Kidney (tissue), 13 donors: ENCODE measurements at regions not wholly inside any gene's neighbourhood (a gene's known extent, or its start where the extent isn't known, plus 50 kb on each side); places are given as distances from the start of the nearest gene placed in this dataset.

Source experiments
- DNase-seq, 5 donors: peaks; one replicate each; pipeline ENCODE4 v3.0.0-alpha.2; 2013 to 2020
- FAIRE-seq: peaks from 2 replicates; lab custom pipeline; 2012; peaks lifted over from hg19 to GRCh38; lab: Jason Lieb, UNC
- H3K27ac ChIP-seq, 2 donors: one replicate each; pipeline ENCODE4 v1.7.0; 2013; ENCODE audit warnings: low read depth in 2 of 2, low read length in 2 of 2, inconsistent platforms in 1 of 2
- H3K27me3 ChIP-seq: one replicate; pipeline ENCODE4 v1.7.1; 2013; ENCODE audit warnings: low read length, inconsistent platforms; ENCODE audit not compliant: control insufficient read depth, insufficient read depth
- H3K36me3 ChIP-seq, 3 donors: one replicate each; pipeline versions ENCODE4 v1.7.0 to v1.7.1; 2013; ENCODE audit warnings: low read length in 3 of 3, control low read depth in 1 of 3, inconsistent platforms in 1 of 3; ENCODE audit not compliant: insufficient read depth in 3 of 3, control insufficient read depth in 2 of 3
- H3K4me1 ChIP-seq, 3 donors: one replicate each; pipeline versions ENCODE4 v1.7.0 to v1.7.1; 2013; ENCODE audit warnings: low read length in 3 of 3, inconsistent platforms in 1 of 3, low read depth in 1 of 3; ENCODE audit not compliant: control insufficient read depth in 2 of 3, insufficient read depth in 2 of 3
- H3K4me3 ChIP-seq, 3 donors: one replicate each; pipeline versions ENCODE4 v1.7.0 to v1.8.1; 2013; ENCODE audit warnings: low read length in 3 of 3, control low read depth in 1 of 3, inconsistent platforms in 1 of 3
- H3K9ac ChIP-seq, 3 donors: one replicate each; pipeline versions ENCODE4 v1.7.0 to v1.7.1; 2013; ENCODE audit warnings: low read length in 3 of 3, control low read depth in 1 of 3, inconsistent platforms in 1 of 3
- H3K9me3 ChIP-seq, 3 donors: one replicate each; pipeline versions ENCODE4 v1.7.0 to v1.7.1; 2013; ENCODE audit warnings: low read length in 3 of 3, control low read depth in 1 of 3, inconsistent platforms in 1 of 3; ENCODE audit not compliant: control insufficient read depth in 2 of 3, insufficient read depth in 1 of 3
- intact Hi-C: fragments of 100-400 bp; cut with DNase I; formaldehyde crosslinking; loops from one replicate; pipeline ENCODE4 v1.11.1; 2022
- TF ChIP-seq, protein P1 (sequence below): IDR thresholded peaks from 3 replicates; pipeline ENCODE4 v1.5.1; 2012; ENCODE audit warnings: mild to moderate bottlenecking, moderate library complexity, borderline replicate concordance; ENCODE audit not compliant: insufficient read depth; ENCODE audit errors: extremely low read depth
- donor health status: control.
- donor health status: control.
- donor health status: control.
- donor health status: control.
- donor health status: control.
- donor health status: DM: yes; HTN: yes; CAD: no.
- donor health status: Normal renal cell carcinoma (clear cell type).

DNA sequence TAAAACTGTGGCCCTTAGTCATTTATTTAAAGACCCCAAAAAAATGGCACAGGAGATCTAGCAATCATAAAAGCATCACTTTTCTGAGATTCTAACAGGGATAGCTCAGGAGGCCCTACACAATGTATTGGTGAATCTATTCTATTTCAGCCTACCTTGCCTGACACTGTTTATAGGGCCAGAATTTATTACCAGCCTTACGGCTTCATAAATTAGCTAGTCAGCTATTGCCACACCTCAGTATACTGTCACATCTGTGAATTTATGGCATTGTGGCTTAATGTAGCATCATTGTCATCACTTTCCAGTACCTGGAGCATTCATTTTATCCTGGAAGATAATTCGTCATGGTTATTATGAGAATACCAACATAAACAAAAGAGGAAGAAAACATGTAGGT lies 121.2 kb upstream of the ERG start:
- Histone ChIP-seq H3K9ac (no peak overlapping the region), H3K9me3 (peaks cover 0 to 3% (median 0%) of the 10 kb centered on the region in 3 donors), H3K4me3 (no peak overlapping the region), H3K36me3 (no peaks in the 10 kb centered on the region), H3K4me1 (no peaks in the 10 kb centered on the region), H3K27ac (no peak overlapping the region), H3K27me3 (no peaks in the 10 kb centered on the region)
- intact Hi-C loops, result no loop called here
- DNase-seq (no peak), FAIRE-seq (no peak)
- TF ChIP-seq, protein P1, sequence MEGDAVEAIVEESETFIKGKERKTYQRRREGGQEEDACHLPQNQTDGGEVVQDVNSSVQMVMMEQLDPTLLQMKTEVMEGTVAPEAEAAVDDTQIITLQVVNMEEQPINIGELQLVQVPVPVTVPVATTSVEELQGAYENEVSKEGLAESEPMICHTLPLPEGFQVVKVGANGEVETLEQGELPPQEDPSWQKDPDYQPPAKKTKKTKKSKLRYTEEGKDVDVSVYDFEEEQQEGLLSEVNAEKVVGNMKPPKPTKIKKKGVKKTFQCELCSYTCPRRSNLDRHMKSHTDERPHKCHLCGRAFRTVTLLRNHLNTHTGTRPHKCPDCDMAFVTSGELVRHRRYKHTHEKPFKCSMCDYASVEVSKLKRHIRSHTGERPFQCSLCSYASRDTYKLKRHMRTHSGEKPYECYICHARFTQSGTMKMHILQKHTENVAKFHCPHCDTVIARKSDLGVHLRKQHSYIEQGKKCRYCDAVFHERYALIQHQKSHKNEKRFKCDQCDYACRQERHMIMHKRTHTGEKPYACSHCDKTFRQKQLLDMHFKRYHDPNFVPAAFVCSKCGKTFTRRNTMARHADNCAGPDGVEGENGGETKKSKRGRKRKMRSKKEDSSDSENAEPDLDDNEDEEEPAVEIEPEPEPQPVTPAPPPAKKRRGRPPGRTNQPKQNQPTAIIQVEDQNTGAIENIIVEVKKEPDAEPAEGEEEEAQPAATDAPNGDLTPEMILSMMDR, result no peak

DNA sequence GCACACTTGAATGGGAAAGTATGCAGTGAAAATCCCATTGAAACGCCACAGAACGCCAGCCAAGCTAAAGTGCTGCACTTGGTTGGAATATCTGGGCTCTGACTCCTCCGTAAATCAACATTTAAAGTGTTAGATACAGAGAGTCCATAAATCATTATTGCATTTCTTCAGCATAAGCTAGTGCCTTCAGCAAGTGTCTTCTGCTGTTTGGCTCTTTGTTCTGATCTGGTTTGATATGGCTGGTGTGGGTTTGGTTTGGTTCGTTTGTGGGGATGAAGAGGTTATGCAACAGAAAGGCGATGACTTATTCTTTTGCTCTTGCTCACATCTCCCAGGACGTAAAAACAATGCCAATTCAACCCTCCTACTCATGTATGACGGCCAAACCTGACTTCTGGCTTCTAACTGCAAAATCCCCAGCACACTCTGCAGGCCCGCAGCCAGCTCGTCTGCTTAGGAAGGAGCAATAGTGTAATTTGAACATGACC lies 121.8 kb upstream of the ERG start:
- no peak overlapping the region for H3K27ac ChIP-seq
- H3K9me3 ChIP-seq, result peaks cover 0 to 3% (median 0%) of the 10 kb centered on the region in 3 donors
- intact Hi-C loops, result no loop called here
- no peak overlapping the region for H3K9ac ChIP-seq
- no peak overlapping the region for H3K4me3 ChIP-seq
- FAIRE-seq (no peak), DNase-seq (no peak)
- H3K27me3 ChIP-seq, result no peaks in the 10 kb centered on the region
- TF ChIP-seq, protein P1, result no peak
- H3K4me1 ChIP-seq, result no peaks in the 10 kb centered on the region
- H3K36me3 ChIP-seq, result no peaks in the 10 kb centered on the region

DNA sequence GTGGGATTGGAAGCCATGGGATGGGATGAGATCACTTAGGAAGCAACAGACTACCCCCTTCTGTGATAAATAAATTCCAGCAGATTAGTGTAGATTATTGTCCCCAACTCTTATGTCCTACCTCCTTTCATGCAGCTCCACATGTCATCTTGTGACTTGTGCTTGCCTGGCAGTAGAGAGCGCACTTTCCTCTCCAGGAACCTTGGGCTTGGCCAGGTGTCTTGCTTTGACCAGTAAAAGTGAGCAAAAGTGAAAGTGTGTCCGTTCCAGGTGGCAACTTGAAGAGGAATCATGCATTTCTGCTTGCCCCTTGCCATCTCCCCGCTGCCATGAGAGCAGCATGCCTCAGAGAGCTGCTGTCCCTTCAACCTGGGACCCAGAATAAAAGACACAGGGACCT lies 122.9 kb upstream of the ERG start:
- TF ChIP-seq, protein P1, result no peak
- H3K27me3 ChIP-seq, result no peaks in the 10 kb centered on the region
- no peaks in the 10 kb centered on the region for H3K4me1 ChIP-seq
- DNase-seq (no peak), FAIRE-seq (no peak)
- no peaks in the 10 kb centered on the region for H3K36me3 ChIP-seq
- intact Hi-C loops, result no loop called here
- H3K9ac ChIP-seq, result no peak overlapping the region
- peaks cover 0 to 3% (median 0%) of the 10 kb centered on the region in 3 donors for H3K9me3 ChIP-seq
- H3K27ac ChIP-seq, result no peak overlapping the region
- no peak overlapping the region for H3K4me3 ChIP-seq

DNA sequence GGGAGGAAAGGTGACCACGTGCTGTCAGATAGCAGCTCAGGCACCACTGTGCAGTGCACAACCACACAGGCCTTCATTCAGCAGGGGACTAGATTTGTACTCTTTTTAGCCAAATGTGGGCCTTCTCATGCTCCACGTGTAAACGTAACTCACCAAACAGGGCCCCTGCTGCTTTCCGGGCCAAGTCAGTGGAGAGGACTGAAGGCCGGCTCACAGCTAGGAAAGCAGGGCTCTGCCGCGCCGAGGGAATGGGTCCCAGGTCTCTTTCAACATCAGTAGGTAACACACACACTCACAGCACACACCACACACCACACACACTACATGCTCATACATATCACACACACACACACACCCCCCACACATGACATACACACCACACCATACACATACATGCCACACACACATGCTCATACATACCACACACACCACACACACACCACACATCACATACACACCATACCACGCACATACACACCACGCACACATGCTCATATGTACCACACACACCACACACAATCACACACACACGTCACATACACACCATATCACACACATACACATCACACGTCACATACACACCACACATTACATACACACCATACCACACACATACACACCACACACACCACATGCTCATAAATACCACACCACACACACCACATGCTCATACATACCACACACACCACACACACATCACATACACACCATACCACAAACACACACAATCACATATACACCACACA lies 124.0 kb upstream of the ERG start:
- intact Hi-C loops, result no loop called here
- H3K4me1 ChIP-seq, result no peaks in the 10 kb centered on the region
- H3K27me3 ChIP-seq, result no peaks in the 10 kb centered on the region
- DNase-seq (no peak), FAIRE-seq (no peak)
- no peaks in the 10 kb centered on the region for H3K36me3 ChIP-seq
- no peak overlapping the region for H3K9ac ChIP-seq
- H3K27ac ChIP-seq, result no peak overlapping the region
- peak overlapping the region in 1 of 3 donors; percentile 33 for H3K4me3 ChIP-seq
- peaks cover 0 to 3% (median 0%) of the 10 kb centered on the region in 3 donors for H3K9me3 ChIP-seq
- TF ChIP-seq, protein P1, result no peak
